ENCODE measurements at regions not wholly inside any gene's neighbourhood (a gene's known extent, or its start where the extent isn't known, plus 50 kb on each side); places are given as distances from the start of the nearest gene placed in this dataset.

GRCh38 chr2:164046040-164046439 lies 310.2 kb upstream of the FIGN start:
- no peak overlapping the region for H3K4me2 ChIP-seq (ENCODE audit: low read length)
- intact Hi-C loops (cut with micrococcal nuclease): no loop called here
- no peak for ATAC-seq
- H3K9me2 ChIP-seq (ENCODE audit: insufficient read depth): no peaks in the 10 kb centered on the region
- no peak overlapping the region for H3K27ac ChIP-seq (ENCODE audit: low read depth, low read length)
- no peak overlapping the region for H3K4me3 ChIP-seq (replicated peaks in 1 of 2; ENCODE audit: low read depth in 1 of 2, low read length in 2 of 2)
- no peaks in the 10 kb centered on the region for H3K36me3 ChIP-seq (ENCODE audit: control insufficient read depth in 1 of 2, insufficient read depth in 2 of 2, low read length in 2 of 2)
- DNase-seq (ENCODE audit: low read depth, low spot score): no peak
- RAD21 ChIA-PET (ENCODE audit: low non-redundant PET in 1 of 2, low total read pairs in 2 of 2, uncharacterized antibody in 2 of 2, unreplicated experiment in 2 of 2): no interaction called here
- H4K20me1 ChIP-seq (ENCODE audit: insufficient read depth): no peaks in the 10 kb centered on the region
- CTCF ChIA-PET: no interaction called here
- H3K79me2 ChIP-seq (ENCODE audit: insufficient read depth, low read length): no peaks in the 10 kb centered on the region
- no peaks in the 10 kb centered on the region for H3K9me3 ChIP-seq (ENCODE audit: control insufficient read depth in 1 of 2, insufficient read depth in 1 of 2, low read depth in 1 of 2, low read length in 2 of 2)
- TF ChIP-seq, protein P1, sequence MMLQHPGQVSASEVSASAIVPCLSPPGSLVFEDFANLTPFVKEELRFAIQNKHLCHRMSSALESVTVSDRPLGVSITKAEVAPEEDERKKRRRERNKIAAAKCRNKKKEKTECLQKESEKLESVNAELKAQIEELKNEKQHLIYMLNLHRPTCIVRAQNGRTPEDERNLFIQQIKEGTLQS (IDR thresholded peaks at IDR 0.05): no peak
- no peak for TF ChIP-seq CBX3 (IDR thresholded peaks at IDR 0.05; ENCODE audit: low read depth)
- no peak for TF ChIP-seq MAX (IDR thresholded peaks at IDR 0.05)
- no peak overlapping the region for H2AFZ ChIP-seq (ENCODE audit: low read depth, low read length, poor library complexity, severe bottlenecking)
- no TSS peak for BruUV-seq (replicated peaks)
- no peaks in the 10 kb centered on the region for H3K4me1 ChIP-seq (ENCODE audit: control insufficient read depth in 1 of 2, insufficient read depth in 2 of 2, low read length in 2 of 2)
- POLR2A ChIA-PET: no interaction called here
- H3K9ac ChIP-seq (ENCODE audit: low read length): no peak overlapping the region
- H3K27me3 ChIP-seq (ENCODE audit: insufficient read depth, low read length): peaks cover 6% of the 10 kb centered on the region

DNA sequence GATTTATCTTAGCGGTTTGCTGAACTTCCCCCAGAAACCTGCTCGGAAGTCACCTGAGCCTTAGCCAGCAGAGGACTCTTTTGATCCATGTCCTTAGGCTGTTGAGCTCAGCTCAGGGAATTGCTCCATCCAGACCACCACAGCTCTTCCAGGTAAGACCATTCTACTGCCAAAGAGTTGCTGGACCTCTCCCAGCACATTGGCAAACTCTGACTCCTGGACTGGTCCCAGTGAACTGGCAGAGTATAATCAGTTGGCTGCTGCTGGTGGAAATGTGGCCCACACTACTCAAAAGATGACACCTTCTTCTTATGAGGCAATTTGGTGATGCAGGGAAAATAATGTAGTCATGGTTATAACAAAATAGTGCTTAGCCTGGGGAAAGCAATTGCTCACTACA lies 308.8 kb upstream of the FIGN start:
- no TSS peak for BruUV-seq (replicated peaks)
- no peak overlapping the region for H3K4me2 ChIP-seq (ENCODE audit: low read length)

More for the DNA sequence above, 308.8 kb upstream of the FIGN start:
- Histone ChIP-seq H3K27me3 (ENCODE audit: insufficient read depth, low read length) (peaks cover 6% of the 10 kb centered on the region), H3K9ac (ENCODE audit: low read length) (no peak overlapping the region), H3K36me3 (ENCODE audit: control insufficient read depth in 1 of 2, insufficient read depth in 2 of 2, low read length in 2 of 2) (no peaks in the 10 kb centered on the region), H2AFZ (ENCODE audit: low read depth, low read length, poor library complexity, severe bottlenecking) (no peak overlapping the region), H3K79me2 (ENCODE audit: insufficient read depth, low read length) (no peaks in the 10 kb centered on the region), H3K4me3 (replicated peaks in 1 of 2; ENCODE audit: low read depth in 1 of 2, low read length in 2 of 2) (no peak overlapping the region), H3K4me1 (ENCODE audit: control insufficient read depth in 1 of 2, insufficient read depth in 2 of 2, low read length in 2 of 2) (no peaks in the 10 kb centered on the region), H4K20me1 (ENCODE audit: insufficient read depth) (no peaks in the 10 kb centered on the region), H3K9me3 (ENCODE audit: control insufficient read depth in 1 of 2, insufficient read depth in 1 of 2, low read depth in 1 of 2, low read length in 2 of 2) (no peaks in the 10 kb centered on the region), H3K9me2 (ENCODE audit: insufficient read depth) (no peaks in the 10 kb centered on the region), H3K27ac (ENCODE audit: low read depth, low read length) (no peak overlapping the region)
- TF ChIP-seq SIN3A (IDR thresholded peaks at IDR 0.05; ENCODE audit: low read depth) (no peak), TCF7L2 (IDR thresholded peaks at IDR 0.05; ENCODE audit: borderline replicate concordance, extremely low read depth, insufficient read depth, insufficient read length) (no peak), CBX3 (IDR thresholded peaks at IDR 0.05; ENCODE audit: low read depth) (no peak), EZH2phosphoT487 (IDR thresholded peaks at IDR 0.05; ENCODE audit: borderline replicate concordance) (no peak), ZFX (IDR thresholded peaks at IDR 0.05) (no peak), RAD21 (IDR thresholded peaks at IDR 0.05; ENCODE audit: low read depth) (no peak)
- intact Hi-C loops (cut with micrococcal nuclease): no loop called here
- ATAC-seq: no peak
- POLR2A ChIA-PET: no interaction called here
- no peak for DNase-seq (ENCODE audit: low read depth, low spot score)
- RAD21 ChIA-PET (ENCODE audit: low non-redundant PET in 1 of 2, low total read pairs in 2 of 2, uncharacterized antibody in 2 of 2, unreplicated experiment in 2 of 2): no interaction called here
- CTCF ChIA-PET: interaction anchor here (1.0 kb wide), 1 partner anchor 17 kb away, joined by 3 read pairs; no protein-coding TSS in a partner anchor
